ENCODE measurements at regions not wholly inside any gene's neighbourhood (a gene's known extent, or its start where the extent isn't known, plus 50 kb on each side); places are given as distances from the start of the nearest gene placed in this dataset.

- H3K23me2 ChIP-seq (ENCODE audit: insufficient read length, low read depth, low read length, poor library complexity, severe bottlenecking), result no peaks in the 10 kb centered on the region
- H2BK12ac ChIP-seq (ENCODE audit: insufficient read length, low read depth, low read length), result no peak overlapping the region
- H3K79me2 ChIP-seq (ENCODE audit: insufficient read depth, low read length), result no peaks in the 10 kb centered on the region
- no peak overlapping the region for H2BK120ac ChIP-seq (ENCODE audit: low read depth, low read length, poor library complexity, severe bottlenecking)
- no peaks in the 10 kb centered on the region for H3K9me3 ChIP-seq (ENCODE audit: control insufficient read depth, low read depth, low read length)
- no peaks in the 10 kb centered on the region for H3K4me1 Mint-ChIP-seq
- H3K18ac ChIP-seq (ENCODE audit: insufficient read length, low read depth, low read length), result no peak overlapping the region
- no peak overlapping the region for H3K4me3 Mint-ChIP-seq
- no peak for DNase-seq
- TF ChIP-seq CTCF (conservative IDR thresholded peaks at IDR 0.05), result no peak
- no peak overlapping the region for H3K56ac ChIP-seq (ENCODE audit: insufficient read length, low read depth, low read length)
- no peak overlapping the region for H3K23ac ChIP-seq (ENCODE audit: insufficient read length, low read depth, low read length)
- H3K27ac ChIP-seq (ENCODE audit: insufficient read length, low read depth, low read length), result no peak overlapping the region
- H3K9ac ChIP-seq (ENCODE audit: extremely low read depth, insufficient read length, low read length), result no peak overlapping the region
- no peak overlapping the region for H3T11ph ChIP-seq (ENCODE audit: low read length)
- H3K27ac Mint-ChIP-seq, result no peak overlapping the region
- no peaks in the 10 kb centered on the region for H3K4me1 ChIP-seq (ENCODE audit: insufficient read depth, low read length)
- H2BK20ac ChIP-seq (ENCODE audit: low read depth, low read length, poor library complexity, severe bottlenecking), result no peak overlapping the region
- H2BK15ac ChIP-seq (ENCODE audit: low read depth, low read length), result no peak overlapping the region
- H3K27me3 ChIP-seq (ENCODE audit: insufficient read depth, low read length), result no peaks in the 10 kb centered on the region
- H4K5ac ChIP-seq (ENCODE audit: insufficient read length, low read depth, low read length), result no peak overlapping the region
- no peak overlapping the region for H3K4ac ChIP-seq (ENCODE audit: low read depth, low read length)
- no peak overlapping the region for H4K91ac ChIP-seq (ENCODE audit: insufficient read length, low read depth, low read length)
- no peaks in the 10 kb centered on the region for H4K20me1 ChIP-seq (ENCODE audit: control insufficient read depth, insufficient read depth, insufficient read length)
- H3K79me1 ChIP-seq (ENCODE audit: insufficient read depth, low read depth, low read length, poor library complexity, severe bottlenecking), result no peaks in the 10 kb centered on the region
- H2BK5ac ChIP-seq (ENCODE audit: insufficient read length, low read length), result no peak overlapping the region
- no peak overlapping the region for H3K14ac ChIP-seq (ENCODE audit: insufficient read depth, low read length)
- no peak overlapping the region for H2AFZ ChIP-seq (ENCODE audit: low read length)
- no peaks in the 10 kb centered on the region; a peak in 1 of 5 replicates for H3K9me3 Mint-ChIP-seq
- no peaks in the 10 kb centered on the region for H3K36me3 Mint-ChIP-seq (ENCODE audit: insufficient read depth in 1 of 3, low read depth in 3 of 3)
- no peak overlapping the region for H4K8ac ChIP-seq (replicated peaks; ENCODE audit: insufficient read length, low read depth, low read length)
- H3K27me3 Mint-ChIP-seq (ENCODE audit: low read depth), result no peaks in the 10 kb centered on the region
- H2AK5ac ChIP-seq (ENCODE audit: insufficient read length, low read length), result no peak overlapping the region
- no peak overlapping the region for H3K4me2 ChIP-seq (ENCODE audit: insufficient read depth, insufficient read length, low read length)
Observed at GRCh38 chr1:198031086-198031485, 113.9 kb downstream of the LHX9 start.
